ENCODE measurements at regions not wholly inside any gene's neighbourhood (a gene's known extent, or its start where the extent isn't known, plus 50 kb on each side); places are given as distances from the start of the nearest gene placed in this dataset.

DNA sequence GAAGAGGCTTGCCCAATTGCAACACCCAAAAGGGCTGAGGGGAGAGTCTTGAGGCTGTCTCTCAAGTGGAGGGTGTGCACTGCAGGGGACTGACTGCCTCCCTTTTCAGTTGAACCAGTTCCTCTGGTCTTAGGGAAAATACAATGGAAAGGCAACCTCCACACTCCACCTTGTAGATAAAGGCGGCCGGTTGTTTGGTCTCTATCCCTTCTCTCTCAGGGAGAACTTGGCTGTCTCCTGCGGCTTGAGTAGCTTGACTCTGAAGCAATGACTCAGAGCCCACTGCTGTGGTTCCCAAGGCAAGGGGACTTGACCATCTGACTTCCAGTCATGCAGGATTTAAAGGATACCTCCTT lies 143.2 kb upstream of the UMPS start:
- DNase-seq: no peak

- no peak for DNase-seq
Measured at GRCh38 chr3:124588036-124588435, 142.2 kb upstream of the UMPS start.

GRCh38 chr3:124588794-124589193 lies 141.5 kb upstream of the UMPS start:
- DNase-seq: no peak

- DNase-seq: no peak
Measured at GRCh38 chr3:124591699-124592098, 138.6 kb upstream of the UMPS start.

GRCh38 chr3:124592658-124593441 lies 137.4 kb upstream of the UMPS start:
- no peak for DNase-seq

- no peak for DNase-seq
Measured at GRCh38 chr3:124593442-124593829, 136.8 kb upstream of the UMPS start.

GRCh38 chr3:124594581-124594980 lies 135.7 kb upstream of the UMPS start:
- DNase-seq: no peak

DNA sequence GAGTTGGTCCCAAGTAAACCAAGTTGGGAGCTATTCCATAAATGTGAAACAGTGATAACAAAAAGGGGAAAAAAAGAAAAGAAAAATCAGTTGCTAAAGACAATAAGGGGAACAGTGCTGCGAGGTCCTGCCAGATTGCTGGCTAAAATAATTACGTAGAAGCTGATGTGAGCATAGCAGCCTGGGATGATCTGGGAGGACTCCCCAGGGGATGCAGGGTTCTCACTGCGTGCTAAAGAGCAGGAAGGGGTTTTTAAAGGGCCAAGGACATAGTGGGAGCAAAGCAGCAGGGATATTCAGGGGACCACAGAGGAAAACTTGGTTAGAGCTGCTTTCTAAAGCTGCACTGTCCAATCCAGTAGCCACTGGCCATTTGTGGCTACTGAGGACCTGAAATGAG lies 133.0 kb upstream of the UMPS start:
- no peak for DNase-seq

GRCh38 chr3:124597979-124598378 lies 132.3 kb upstream of the UMPS start:
- no peak for DNase-seq

DNA sequence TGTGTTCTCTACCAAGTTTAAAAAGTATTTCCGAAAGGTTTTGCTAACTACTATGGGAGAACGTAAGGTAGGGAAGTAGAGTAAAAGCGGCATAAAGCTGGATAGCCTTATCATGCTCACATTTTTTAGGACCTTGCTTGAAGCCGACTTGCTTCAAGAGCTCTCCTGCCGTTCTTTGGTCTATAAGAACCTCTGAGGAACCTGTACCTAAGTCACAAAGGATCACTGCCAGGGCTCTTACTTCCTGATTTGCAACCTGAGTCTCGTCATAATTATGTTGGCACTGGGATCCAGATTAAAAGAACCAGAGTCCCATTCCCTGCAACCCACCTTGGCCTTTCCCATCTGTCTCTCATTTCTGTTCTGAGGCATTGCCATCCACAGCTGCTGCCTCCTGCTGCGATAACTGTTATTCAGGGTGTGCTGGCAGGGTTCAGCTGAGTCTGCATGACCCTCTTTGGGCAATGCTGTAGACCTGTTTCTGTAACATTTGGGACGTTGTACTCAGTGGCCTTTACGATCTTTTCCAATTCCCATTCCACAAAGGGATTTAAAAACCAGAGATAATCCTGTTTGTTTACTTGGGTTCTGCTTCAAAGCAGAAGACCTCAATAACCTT lies 131.0 kb upstream of the UMPS start:
- DNase-seq: no peak

GRCh38 chr3:124599779-124600693 lies 130.2 kb upstream of the UMPS start:
- no peak for DNase-seq

GRCh38 chr3:124600765-124601164 lies 129.5 kb upstream of the UMPS start:
- DNase-seq: no peak

DNA sequence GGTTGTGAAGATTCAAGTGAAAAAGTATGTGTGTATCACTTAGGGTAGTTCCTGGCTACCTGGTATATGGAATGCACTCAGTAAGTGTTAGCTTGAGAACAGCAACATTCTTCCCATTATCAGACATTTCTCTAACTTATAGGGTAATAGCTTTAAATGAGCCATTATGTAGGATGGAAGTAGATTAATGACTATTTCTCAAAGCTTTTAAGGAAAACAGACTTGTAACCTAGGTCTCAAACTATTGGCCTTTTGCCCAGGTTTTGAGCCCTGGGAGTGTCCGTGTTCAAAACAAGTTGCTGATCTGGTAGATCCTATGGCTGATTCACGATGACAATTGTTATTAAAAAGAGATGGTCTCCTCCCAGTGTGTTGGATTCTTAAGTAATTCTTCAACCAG lies 129.1 kb upstream of the UMPS start:
- DNase-seq: no peak

DNA sequence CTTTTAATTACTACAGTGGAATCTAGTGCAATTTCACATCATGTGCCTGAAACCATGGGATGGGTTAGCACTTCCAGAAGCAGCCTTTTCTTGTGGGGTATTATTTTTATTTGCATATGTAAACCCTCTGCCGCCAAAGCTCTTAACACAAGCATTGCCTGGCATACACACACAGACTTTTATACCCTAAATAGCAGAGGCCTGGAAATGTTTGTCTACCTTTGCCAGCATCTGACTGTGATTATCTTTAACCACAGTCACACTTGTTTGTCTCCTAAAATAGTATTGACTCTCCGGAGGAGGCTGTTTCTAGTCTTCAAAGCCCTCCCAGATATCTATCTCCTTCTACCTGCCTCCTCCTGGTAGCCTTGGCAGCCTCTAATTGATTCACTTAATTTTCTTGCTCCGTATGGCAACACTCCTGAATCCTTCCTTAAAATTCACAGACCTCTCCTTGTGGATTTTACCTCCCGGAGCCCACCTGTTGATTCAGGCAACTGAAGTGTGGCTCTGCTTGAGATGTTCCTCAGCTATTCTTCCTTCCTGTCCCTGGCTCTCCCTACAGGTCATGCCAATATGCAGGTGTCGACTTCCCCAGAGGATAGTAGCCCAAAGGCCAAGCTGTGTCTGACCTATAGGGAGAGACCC lies 127.1 kb upstream of the UMPS start:
- DNase-seq: no peak

DNA sequence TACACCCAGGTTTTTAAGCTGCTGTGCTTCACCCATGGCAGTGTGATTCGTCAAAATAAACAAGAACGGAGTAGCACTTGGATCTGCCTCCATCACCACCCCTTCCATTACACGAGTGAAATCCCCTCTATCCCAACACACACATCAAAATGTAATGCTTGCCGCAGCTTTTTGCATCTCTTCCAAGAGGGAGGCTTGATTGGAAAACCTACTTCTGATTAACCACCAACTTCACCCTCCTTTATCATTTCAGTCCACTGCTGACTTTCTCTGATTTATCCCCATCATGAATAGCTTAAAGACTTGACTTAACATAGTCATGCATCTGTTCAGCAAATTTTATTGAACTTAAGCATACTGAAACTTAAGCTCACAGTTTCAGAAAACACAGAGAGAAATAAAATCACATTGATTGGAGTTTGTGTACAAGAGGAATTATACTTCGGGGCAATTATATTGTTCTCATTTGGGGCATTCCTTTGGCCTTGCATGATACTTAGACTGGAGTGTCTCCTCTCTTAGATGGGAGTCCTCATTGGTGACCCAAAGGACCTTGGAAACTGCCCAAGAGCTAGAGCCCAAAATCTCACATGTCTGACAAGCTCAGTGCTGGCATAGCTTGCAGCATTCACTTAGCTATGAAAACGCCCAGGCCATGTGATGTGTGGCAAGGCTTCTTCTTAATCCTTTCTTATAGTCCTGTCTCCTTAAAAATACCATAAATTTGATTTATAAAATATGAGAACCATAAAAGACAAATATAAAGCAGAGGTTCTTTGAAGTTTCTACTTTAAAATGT lies 124.3 kb upstream of the UMPS start:
- DNase-seq: no peak

DNA sequence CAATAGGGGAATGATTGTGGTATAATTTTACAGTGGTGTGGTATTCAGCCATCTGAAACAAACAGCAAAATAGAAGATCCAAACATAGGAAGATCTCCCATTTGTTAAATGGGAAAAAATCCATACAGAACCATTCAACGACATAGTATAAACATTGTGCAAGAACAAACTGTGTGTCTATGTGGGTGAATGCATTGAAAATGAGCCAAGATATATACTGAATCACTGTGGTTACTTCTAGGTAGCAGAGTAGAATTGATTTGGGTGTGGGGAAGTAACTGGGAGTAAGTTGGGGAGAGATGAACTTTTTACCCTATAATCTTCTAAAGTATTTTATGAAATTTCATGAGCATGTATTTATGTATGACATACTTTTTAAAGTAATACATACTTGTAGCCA lies 123.1 kb upstream of the UMPS start:
- DNase-seq: no peak

DNA sequence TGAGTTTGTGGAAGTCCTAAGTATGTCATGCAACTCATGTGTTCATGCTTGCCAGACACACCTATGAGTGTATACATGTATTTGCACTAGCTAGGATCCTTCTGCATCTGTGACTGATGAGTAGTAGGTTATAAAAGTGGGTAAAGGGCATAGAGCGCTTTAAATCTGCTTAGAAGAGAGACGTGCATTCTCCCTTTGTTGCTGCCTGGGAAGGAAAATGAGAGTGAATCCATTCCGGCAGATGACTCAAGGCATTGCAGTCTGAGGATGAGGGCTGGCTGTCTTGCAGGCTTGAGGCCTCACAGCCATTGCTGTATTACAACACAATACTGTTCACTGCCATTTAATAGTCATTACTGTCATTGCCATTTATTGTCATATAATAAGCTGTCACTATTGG lies 120.8 kb upstream of the UMPS start:
- DNase-seq: no peak

- DNase-seq: no peak
Measured at GRCh38 chr3:124610130-124610529, 120.1 kb upstream of the UMPS start.

DNA sequence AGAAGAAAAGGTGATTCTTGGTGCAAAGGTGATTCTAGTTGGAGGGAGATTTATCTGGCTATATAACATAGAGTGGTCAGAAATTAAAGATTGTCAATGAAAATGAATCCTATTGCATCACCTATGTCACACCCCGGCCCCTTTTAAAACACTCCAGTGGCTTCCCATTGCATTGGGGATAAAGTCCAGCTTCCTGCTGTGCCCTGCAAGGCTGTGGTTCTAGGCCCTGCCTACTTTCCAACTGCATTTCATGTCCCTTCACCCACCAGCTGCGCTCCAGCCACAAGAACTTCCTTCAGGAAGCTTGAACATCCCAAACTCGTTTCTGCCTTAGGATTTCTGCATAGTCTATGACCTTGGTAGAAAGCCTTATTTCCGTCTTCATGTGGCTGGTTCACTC lies 118.7 kb upstream of the UMPS start:
- DNase-seq: no peak

DNA sequence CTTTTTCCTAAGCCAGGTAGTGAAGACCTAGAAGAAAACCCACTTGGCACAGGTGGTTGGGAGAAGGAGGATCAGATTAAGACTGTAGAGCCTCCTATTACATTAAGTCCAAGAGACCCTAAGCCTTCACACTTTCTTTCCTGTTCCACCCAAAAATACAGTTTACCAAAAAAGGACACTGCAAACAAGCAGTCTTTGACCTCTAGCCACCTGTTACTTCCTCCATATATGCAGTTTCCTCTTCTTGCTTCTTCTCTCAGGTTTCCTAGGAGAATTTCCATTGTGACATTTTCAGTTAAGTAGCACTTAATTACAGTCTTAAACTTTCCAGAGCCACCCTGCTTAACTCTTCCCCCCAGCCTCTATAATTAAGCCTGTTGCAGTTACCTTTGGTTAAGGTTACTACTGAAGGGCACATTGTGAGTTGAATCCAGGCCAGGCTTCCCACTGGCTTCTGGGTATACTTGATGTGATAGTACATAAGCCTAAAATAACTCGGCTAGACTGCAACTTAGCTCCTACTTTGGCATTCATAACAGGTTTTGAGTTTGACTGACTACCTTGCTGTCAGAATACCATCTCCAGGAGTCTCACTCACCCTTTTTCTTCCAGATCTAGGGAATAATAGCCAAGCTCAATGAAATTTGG lies 114.2 kb upstream of the UMPS start:
- no peak for DNase-seq

DNA sequence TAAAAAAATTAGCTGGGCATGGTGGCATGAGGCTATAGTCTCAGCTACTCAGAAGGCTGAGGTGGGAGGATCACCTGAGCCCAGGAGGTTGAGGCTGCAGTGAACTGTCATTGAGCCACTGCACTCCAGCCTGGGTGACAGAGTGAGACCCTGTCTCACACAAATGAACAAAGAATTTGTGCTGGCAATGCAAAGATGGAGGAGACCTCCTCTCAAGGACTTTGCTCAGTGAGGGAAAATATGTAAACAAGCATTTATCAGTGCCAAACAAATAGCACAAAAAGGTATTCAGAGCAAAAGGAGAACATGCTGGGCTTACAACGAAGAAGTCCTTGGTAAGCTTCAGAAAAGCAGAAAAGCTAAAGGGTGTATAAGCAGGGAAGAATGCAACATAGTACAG lies 113.1 kb upstream of the UMPS start:
- DNase-seq: no peak
